Ishikawa (cell line): ENCODE measurements at regions not wholly inside any gene's neighbourhood (a gene's known extent, or its start where the extent isn't known, plus 50 kb on each side); places are given as distances from the start of the nearest gene placed in this dataset.

Source experiments
- CEBPB ChIP-seq: IDR thresholded peaks from 2 replicates; pipeline ENCODE4 v1.6.1; 2012
- CREB1 ChIP-seq: IDR thresholded peaks from 2 replicates; pipeline ENCODE4 v1.6.1; 2012; ENCODE audit warnings: low read depth
- EGR1 ChIP-seq: IDR thresholded peaks from 2 replicates; pipeline ENCODE4 v1.6.1; 2012
- EP300 ChIP-seq: IDR thresholded peaks from 2 replicates; pipeline ENCODE4 v1.6.1; 2012; ENCODE audit warnings: borderline replicate concordance
- FOXM1 ChIP-seq: IDR thresholded peaks from 2 replicates; pipeline ENCODE4 v1.6.1; 2012; ENCODE audit warnings: low read depth, borderline replicate concordance
- MAX ChIP-seq: IDR thresholded peaks from 2 replicates; pipeline ENCODE4 v1.6.1; 2012
- NFIC ChIP-seq: IDR thresholded peaks from 2 replicates; pipeline ENCODE4 v1.6.1; 2012
- RAD21 ChIP-seq: IDR thresholded peaks from 2 replicates; pipeline ENCODE4 v1.6.1; 2012; ENCODE audit warnings: low read depth
- REST ChIP-seq: IDR thresholded peaks from 2 replicates; pipeline ENCODE4 v1.6.1; 2012; ENCODE audit warnings: low read depth, mild to moderate bottlenecking
- TAF1 ChIP-seq: IDR thresholded peaks from 2 replicates; pipeline ENCODE4 v1.6.1; 2012; ENCODE audit warnings: low read depth, mild to moderate bottlenecking
- TCF12 ChIP-seq: IDR thresholded peaks from 2 replicates; pipeline ENCODE4 v1.6.1; 2012; ENCODE audit warnings: low read depth
- TEAD4 ChIP-seq: IDR thresholded peaks from 2 replicates; pipeline ENCODE4 v1.6.1; 2012
- USF1 ChIP-seq: IDR thresholded peaks from 2 replicates; pipeline ENCODE4 v1.6.1; 2012
- YY1 ChIP-seq: IDR thresholded peaks from 2 replicates; pipeline ENCODE4 v1.6.1; 2012; ENCODE audit warnings: low read depth
- ZBTB7A ChIP-seq: IDR thresholded peaks from 2 replicates; pipeline ENCODE4 v1.6.1; 2012; ENCODE audit warnings: low read depth

GRCh38 chr10:18980089-18980629, 68.4 kb upstream of the MALRD1 start:
- no peak for TF ChIP-seq EP300

GRCh38 chr10:18984531-18984930, 64.1 kb upstream of the MALRD1 start:
- TF ChIP-seq REST, result no peak
- no peak for TF ChIP-seq EP300
- no peak for TF ChIP-seq TEAD4
- TF ChIP-seq NFIC, result no peak
- TF ChIP-seq CEBPB, result no peak
- TF ChIP-seq CREB1, result no peak
- TF ChIP-seq TAF1, result no peak
- no peak for TF ChIP-seq ZBTB7A
- TF ChIP-seq TCF12, result no peak
- no peak for TF ChIP-seq YY1
- TF ChIP-seq USF1, result no peak
- no peak for TF ChIP-seq MAX
- TF ChIP-seq EGR1, result no peak
- no peak for TF ChIP-seq RAD21
- TF ChIP-seq FOXM1, result no peak

GRCh38 chr10:18988338-18988737, 60.3 kb upstream of the MALRD1 start:
- TF ChIP-seq RAD21 (no peak), TCF12 (no peak), TEAD4 (no peak), MAX (no peak), ZBTB7A (no peak)
